Hepatocyte (in vitro differentiated cells): ENCODE measurements at regions not wholly inside any gene's neighbourhood (a gene's known extent, or its start where the extent isn't known, plus 50 kb on each side); places are given as distances from the start of the nearest gene placed in this dataset.
A peak's percentile ranks its signal among the peaks of the same experiment; 100 is the strongest.

ENCODE experiments used
- DNase-seq: peaks from one replicate; pipeline ENCODE4 v3.0.0-alpha.2; 2016; ENCODE audit warnings: low spot score
- H2AFZ ChIP-seq: fragments of 200-600 bp; sonication (generic); 2 replicates; pipeline ENCODE4 v1.6.0; 2016; ENCODE audit warnings: antibody characterized with exemption, mild to moderate bottlenecking
- H3K27ac ChIP-seq: fragments of 200-600 bp; sonication (generic); 2 replicates; pipeline ENCODE4 v1.5.1; 2016; ENCODE audit warnings: mild to moderate bottlenecking
- H3K27me3 ChIP-seq: fragments of 200-600 bp; sonication (generic); 2 replicates; pipeline ENCODE4 v1.6.1; 2016
- H3K36me3 ChIP-seq: fragments of 200-600 bp; sonication (generic); replicated peaks from 2 replicates; pipeline ENCODE4 v1.5.1; 2016; ENCODE audit warnings: low read depth; ENCODE audit not compliant: insufficient read depth
- H3K4me1 ChIP-seq: fragments of 200-600 bp; sonication (generic); 2 replicates; pipeline ENCODE4 v1.5.1; 2016; ENCODE audit warnings: mild to moderate bottlenecking, moderate library complexity; ENCODE audit not compliant: insufficient read depth
- H3K4me2 ChIP-seq: fragments of 200-600 bp; sonication (generic); 2 replicates; pipeline ENCODE4 v1.6.0; 2016
- H3K4me3 ChIP-seq: fragments of 200-600 bp; sonication (generic); 2 replicates; pipeline ENCODE4 v1.5.1; 2016; ENCODE audit warnings: mild to moderate bottlenecking
- H3K79me2 ChIP-seq: fragments of 200-600 bp; sonication (generic); 2 replicates; pipeline ENCODE4 v1.6.0; 2017; ENCODE audit warnings: mild to moderate bottlenecking
- H3K9me2 ChIP-seq: fragments of 200-600 bp; sonication (generic); replicated peaks from 2 replicates; pipeline ENCODE4 v1.6.0; 2017; ENCODE audit warnings: mild to moderate bottlenecking; ENCODE audit not compliant: insufficient read depth
- H3K9me3 ChIP-seq: fragments of 200-600 bp; sonication (generic); 2 replicates; pipeline ENCODE4 v1.5.1; 2016; ENCODE audit warnings: low read depth, mild to moderate bottlenecking
- H4K20me1 ChIP-seq: fragments of 200-600 bp; sonication (generic); 2 replicates; pipeline ENCODE4 v1.6.0; 2016; ENCODE audit warnings: mild to moderate bottlenecking; ENCODE audit not compliant: insufficient read depth, poor library complexity, severe bottlenecking
- EZH2 ChIP-seq: fragments of 200-600 bp; sonication (generic); IDR thresholded peaks from 2 replicates; pipeline ENCODE4 v1.6.1; 2016; ENCODE audit warnings: antibody characterized with exemption, mild to moderate bottlenecking, borderline replicate concordance
- EZH2phosphoT487 ChIP-seq: fragments of 200-600 bp; sonication (generic); IDR thresholded peaks from one replicate; pipeline ENCODE4 v1.6.1; 2018; ENCODE audit warnings: antibody characterized with exemption, mild to moderate bottlenecking, low read depth, moderate library complexity; ENCODE audit not compliant: unreplicated experiment, severe bottlenecking
- WGBS: methylation state at CpG from one replicate; pipeline ENCODE4 v1.1.6; 2016; ENCODE audit warnings: low lambda C conversion rate; ENCODE audit errors: missing lambda C conversion rate; 5-methylcytosine and 5-hydroxymethylcytosine counted together
- TF ChIP-seq, protein P1 (sequence below): fragments of 200-600 bp; sonication (generic); IDR thresholded peaks from 2 replicates; pipeline ENCODE4 v1.5.1; 2016; ENCODE audit warnings: antibody characterized with exemption, mild to moderate bottlenecking; ENCODE audit not compliant: poor library complexity

DNA sequence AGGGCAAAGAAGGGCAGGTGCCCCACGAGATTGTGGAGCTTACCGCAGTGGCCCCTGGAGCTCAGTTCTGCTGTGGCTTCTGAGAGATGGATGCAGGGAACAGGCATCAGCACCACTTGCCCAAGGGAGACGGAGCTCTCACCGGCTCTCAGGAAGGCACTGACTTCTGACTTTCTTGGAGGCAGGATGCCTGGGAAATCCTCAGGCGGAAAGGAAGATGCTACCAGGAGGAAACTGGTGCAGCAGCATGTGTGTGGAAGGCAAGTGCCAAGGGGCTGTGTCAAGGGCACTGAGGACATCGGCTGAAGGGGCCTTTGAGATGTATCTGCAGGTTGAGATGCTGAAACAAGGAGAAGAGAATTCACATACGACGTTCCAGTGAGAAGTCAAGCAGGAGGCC is 64.0 kb downstream of the FOXA2 start:
- H3K36me3 ChIP-seq = no peaks in the 10 kb centered on the region
- no peak overlapping the region for H2AFZ ChIP-seq

DNA sequence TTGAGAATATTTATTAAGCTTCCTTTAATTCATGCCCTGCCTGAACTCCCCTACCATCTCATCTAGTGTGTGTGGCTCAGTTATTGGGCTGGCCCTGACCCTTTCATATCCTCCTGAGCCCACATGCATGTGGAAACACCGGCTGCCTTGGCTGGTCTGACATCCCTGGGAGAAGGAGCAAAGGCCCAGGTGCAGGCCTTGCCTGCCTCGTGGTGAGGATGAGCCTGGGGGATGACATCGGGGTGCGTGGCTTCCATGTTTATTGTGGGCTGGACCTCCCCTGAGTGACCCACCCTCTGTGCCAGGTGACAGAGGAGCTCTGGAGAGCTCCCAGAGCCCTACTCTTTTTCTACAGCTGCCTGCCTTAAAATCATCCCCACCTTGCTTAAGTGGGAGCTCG is 69.1 kb downstream of the FOXA2 start:
- H3K36me3 ChIP-seq = no peaks in the 10 kb centered on the region
- no peaks in the 10 kb centered on the region for H3K79me2 ChIP-seq
- peaks cover 20% of the 10 kb centered on the region for H3K4me1 ChIP-seq
- WGBS = 74% methylated on average over 5 of the region's 5 CpGs
- no peaks in the 10 kb centered on the region for H4K20me1 ChIP-seq
- H3K9me2 ChIP-seq = no peaks in the 10 kb centered on the region
- no peak overlapping the region for H3K4me3 ChIP-seq
- no peaks in the 10 kb centered on the region for H3K9me3 ChIP-seq
- H3K27me3 ChIP-seq = no peaks in the 10 kb centered on the region
- no peak overlapping the region for H3K4me2 ChIP-seq
- no peak overlapping the region for H2AFZ ChIP-seq
- no peak for DNase-seq
- H3K27ac ChIP-seq = no peak overlapping the region
- TF ChIP-seq, protein P1, sequence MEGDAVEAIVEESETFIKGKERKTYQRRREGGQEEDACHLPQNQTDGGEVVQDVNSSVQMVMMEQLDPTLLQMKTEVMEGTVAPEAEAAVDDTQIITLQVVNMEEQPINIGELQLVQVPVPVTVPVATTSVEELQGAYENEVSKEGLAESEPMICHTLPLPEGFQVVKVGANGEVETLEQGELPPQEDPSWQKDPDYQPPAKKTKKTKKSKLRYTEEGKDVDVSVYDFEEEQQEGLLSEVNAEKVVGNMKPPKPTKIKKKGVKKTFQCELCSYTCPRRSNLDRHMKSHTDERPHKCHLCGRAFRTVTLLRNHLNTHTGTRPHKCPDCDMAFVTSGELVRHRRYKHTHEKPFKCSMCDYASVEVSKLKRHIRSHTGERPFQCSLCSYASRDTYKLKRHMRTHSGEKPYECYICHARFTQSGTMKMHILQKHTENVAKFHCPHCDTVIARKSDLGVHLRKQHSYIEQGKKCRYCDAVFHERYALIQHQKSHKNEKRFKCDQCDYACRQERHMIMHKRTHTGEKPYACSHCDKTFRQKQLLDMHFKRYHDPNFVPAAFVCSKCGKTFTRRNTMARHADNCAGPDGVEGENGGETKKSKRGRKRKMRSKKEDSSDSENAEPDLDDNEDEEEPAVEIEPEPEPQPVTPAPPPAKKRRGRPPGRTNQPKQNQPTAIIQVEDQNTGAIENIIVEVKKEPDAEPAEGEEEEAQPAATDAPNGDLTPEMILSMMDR = no peak
- TF ChIP-seq EZH2 (no peak), EZH2phosphoT487 (no peak)

More for the DNA sequence above, 64.0 kb downstream of the FOXA2 start:
- H3K9me2 ChIP-seq = no peaks in the 10 kb centered on the region
- H3K27ac ChIP-seq = no peak overlapping the region
- TF ChIP-seq EZH2phosphoT487 (no peak), EZH2 (no peak)
- TF ChIP-seq, protein P1 = no peak
- no peak for DNase-seq
- no peaks in the 10 kb centered on the region for H3K27me3 ChIP-seq
- no peak overlapping the region for H3K4me2 ChIP-seq
- no peaks in the 10 kb centered on the region for H3K9me3 ChIP-seq
- no peak overlapping the region for H3K4me3 ChIP-seq
- H3K4me1 ChIP-seq = peaks cover 6% of the 10 kb centered on the region
- 93% methylated on average over 8 of the region's 8 CpGs for WGBS
- no peaks in the 10 kb centered on the region for H4K20me1 ChIP-seq
- no peaks in the 10 kb centered on the region for H3K79me2 ChIP-seq

DNA sequence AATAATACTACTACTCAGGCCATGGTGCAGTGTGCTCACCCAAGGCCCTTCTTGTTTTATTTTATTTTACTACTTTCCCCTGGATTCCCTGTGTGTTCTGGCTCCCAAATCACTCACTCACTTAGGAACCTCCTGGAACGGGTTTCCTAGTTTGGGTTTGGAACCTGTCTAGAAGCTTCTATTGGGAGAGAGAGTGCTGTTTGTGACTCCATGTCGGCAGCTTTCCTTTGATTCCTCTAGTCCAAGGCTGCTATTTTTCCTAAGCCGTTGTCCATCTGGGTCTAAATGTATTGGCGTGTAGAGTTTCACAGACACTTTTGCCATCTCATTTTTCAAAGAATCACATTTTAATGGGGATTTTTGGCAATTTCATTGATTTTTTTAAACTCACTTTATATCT is 70.8 kb downstream of the FOXA2 start:
- Histone ChIP-seq H3K4me2 (no peak overlapping the region), H3K9me3 (no peaks in the 10 kb centered on the region), H3K27ac (peak overlapping the region; percentile 87), H3K36me3 (no peaks in the 10 kb centered on the region), H3K9me2 (no peaks in the 10 kb centered on the region), H4K20me1 (no peaks in the 10 kb centered on the region), H3K4me1 (peaks cover 20% of the 10 kb centered on the region), H2AFZ (no peak overlapping the region), H3K27me3 (no peaks in the 10 kb centered on the region), H3K4me3 (no peak overlapping the region), H3K79me2 (no peaks in the 10 kb centered on the region)
- no peak for DNase-seq
- WGBS = 79% methylated on average over 4 of the region's 4 CpGs
- TF ChIP-seq EZH2phosphoT487 (no peak), EZH2 (no peak)
- TF ChIP-seq, protein P1 = no peak

DNA sequence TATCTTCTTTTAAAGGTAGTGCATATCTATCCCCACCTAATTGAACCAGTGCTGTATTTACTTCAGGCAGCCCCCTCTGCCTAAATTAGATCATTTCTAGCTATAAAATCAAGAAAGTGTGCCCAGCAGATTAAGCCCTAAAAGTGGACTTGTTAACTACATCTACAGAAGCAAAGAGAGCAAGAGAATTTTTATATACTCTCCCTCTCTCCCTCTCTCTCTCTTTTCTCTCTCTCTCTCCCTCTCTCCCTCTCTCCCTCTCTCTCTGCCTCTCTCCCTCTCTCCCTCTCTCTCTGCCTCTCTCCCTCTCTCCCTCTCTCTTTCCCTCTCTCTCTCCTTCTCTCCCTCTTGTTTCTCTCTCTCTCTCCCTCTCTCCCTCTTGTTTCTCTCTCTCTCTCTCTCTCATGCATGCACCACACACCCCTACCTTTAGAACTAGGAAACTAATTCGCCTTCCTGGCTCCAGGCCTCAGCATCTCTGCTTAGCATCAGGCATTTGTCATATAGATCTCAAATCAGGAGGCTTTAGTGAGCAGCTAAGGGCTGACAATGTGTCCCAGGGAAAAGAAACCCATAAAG is 71.4 kb downstream of the FOXA2 start:
- H3K27me3 ChIP-seq = no peaks in the 10 kb centered on the region
- 68% methylated on average over 1 of the region's 1 CpG for WGBS
- no peaks in the 10 kb centered on the region for H3K79me2 ChIP-seq
- no peaks in the 10 kb centered on the region for H3K36me3 ChIP-seq
- no peaks in the 10 kb centered on the region for H3K9me2 ChIP-seq
- peaks cover 21% of the 10 kb centered on the region for H3K4me1 ChIP-seq
- no peaks in the 10 kb centered on the region for H3K9me3 ChIP-seq
- no peaks in the 10 kb centered on the region for H4K20me1 ChIP-seq
- TF ChIP-seq EZH2phosphoT487 (no peak), EZH2 (no peak)
- TF ChIP-seq, protein P1 = peak; percentile 4
- no peak for DNase-seq
- H3K4me2 ChIP-seq = peak overlapping the region; percentile 63
- H3K27ac ChIP-seq = peak overlapping the region; percentile 87
- H2AFZ ChIP-seq = no peak overlapping the region
- no peak overlapping the region for H3K4me3 ChIP-seq
